Epithelial cell of esophagus (primary cell): ENCODE measurements at regions not wholly inside any gene's neighbourhood (a gene's known extent, or its start where the extent isn't known, plus 50 kb on each side); places are given as distances from the start of the nearest gene placed in this dataset.

Experiments used
- DNase-seq: peaks from one replicate; pipeline ENCODE4 v3.0.0; 2010; ENCODE audit warnings: low read depth
- H3K4me3 ChIP-seq: 2 replicates; pipeline ENCODE4 v1.5.1; 2011; ENCODE audit warnings: mild to moderate bottlenecking, low read length, control low read depth
- TF ChIP-seq, protein P1 (sequence below): IDR thresholded peaks from 2 replicates; pipeline ENCODE4 v1.5.1; 2011; ENCODE audit warnings: low read depth, mild to moderate bottlenecking, low read length, control low read depth, inconsistent platforms; ENCODE audit not compliant: insufficient read depth; ENCODE audit errors: missing control alignments

DNA sequence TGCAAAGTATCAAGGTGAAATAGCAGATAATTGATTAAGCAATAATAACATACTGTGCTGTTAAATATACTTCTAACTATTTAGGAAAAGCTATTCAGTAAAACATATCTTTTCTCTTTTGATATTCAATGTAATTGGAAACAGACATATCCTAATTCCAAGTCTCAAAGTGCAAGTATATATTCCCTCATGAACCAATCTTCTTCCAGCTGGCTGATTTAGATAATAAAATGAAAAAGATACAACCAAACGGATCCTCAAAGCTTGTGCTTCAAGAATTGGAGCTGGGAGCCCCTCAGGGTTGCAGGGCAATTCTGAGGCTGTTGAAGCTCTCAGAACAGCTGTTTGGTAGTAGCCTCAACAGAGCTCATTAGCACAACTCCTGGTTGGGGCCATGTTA, 236.6 kb downstream of the ZIC1 start:
- DNase-seq: no peak

DNA sequence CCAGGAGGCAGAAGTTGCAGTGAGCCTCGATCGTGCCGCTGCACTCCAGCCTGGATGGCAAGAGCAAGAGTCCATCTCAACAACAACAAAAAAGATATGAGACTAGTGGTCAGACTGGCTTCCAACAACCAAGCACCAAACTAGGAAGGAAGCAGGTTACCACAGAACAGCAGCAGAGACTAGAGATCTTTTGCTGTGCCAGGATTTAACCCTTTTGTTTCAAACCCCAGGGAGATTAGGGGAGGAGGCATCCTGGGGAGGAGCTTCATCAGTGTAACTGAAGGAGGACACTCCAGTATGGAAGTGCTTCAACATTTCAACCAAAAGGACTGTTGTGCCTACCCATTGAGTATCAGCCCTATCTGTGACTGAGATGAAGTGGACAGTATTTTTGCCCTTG, 240.3 kb downstream of the ZIC1 start:
- TF ChIP-seq, protein P1, sequence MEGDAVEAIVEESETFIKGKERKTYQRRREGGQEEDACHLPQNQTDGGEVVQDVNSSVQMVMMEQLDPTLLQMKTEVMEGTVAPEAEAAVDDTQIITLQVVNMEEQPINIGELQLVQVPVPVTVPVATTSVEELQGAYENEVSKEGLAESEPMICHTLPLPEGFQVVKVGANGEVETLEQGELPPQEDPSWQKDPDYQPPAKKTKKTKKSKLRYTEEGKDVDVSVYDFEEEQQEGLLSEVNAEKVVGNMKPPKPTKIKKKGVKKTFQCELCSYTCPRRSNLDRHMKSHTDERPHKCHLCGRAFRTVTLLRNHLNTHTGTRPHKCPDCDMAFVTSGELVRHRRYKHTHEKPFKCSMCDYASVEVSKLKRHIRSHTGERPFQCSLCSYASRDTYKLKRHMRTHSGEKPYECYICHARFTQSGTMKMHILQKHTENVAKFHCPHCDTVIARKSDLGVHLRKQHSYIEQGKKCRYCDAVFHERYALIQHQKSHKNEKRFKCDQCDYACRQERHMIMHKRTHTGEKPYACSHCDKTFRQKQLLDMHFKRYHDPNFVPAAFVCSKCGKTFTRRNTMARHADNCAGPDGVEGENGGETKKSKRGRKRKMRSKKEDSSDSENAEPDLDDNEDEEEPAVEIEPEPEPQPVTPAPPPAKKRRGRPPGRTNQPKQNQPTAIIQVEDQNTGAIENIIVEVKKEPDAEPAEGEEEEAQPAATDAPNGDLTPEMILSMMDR: no peak
- DNase-seq: no peak
- no peak overlapping the region for H3K4me3 ChIP-seq

More for the DNA sequence above, 236.6 kb downstream of the ZIC1 start:
- H3K4me3 ChIP-seq: no peak overlapping the region
- TF ChIP-seq, protein P1: no peak

DNA sequence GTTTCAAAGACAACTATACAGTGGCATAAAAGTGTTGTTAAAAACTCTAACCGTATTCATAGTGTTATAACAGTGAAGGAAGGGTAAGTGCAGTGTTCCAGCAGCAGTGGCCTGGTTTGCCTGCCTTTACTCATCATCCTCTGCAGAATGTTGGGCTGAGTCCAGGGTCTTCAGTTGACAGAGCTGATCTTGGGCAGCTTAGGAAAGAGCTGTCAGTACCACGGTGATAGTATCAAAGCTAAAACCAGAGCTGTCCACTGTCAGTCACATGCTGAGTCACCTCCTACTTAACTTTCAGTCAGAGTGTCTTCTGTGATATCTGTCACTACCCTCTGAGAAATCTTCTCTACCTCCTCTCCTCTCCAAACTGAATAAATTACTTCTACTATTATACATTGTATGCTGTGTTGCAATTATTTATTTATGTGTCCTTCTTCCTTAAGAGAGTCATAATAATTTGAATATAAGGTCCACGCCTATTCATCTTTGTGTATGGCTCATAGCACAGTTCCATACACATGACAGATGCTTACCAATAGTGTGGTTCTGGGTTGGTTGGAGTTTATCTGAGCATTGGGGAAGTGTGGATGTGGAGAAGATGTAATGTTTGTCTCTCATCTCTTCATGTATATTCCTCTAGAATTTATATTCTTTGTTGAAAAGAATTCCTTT, 242.1 kb downstream of the ZIC1 start:
- TF ChIP-seq, protein P1: no peak
- no peak overlapping the region for H3K4me3 ChIP-seq
- DNase-seq: no peak

DNA sequence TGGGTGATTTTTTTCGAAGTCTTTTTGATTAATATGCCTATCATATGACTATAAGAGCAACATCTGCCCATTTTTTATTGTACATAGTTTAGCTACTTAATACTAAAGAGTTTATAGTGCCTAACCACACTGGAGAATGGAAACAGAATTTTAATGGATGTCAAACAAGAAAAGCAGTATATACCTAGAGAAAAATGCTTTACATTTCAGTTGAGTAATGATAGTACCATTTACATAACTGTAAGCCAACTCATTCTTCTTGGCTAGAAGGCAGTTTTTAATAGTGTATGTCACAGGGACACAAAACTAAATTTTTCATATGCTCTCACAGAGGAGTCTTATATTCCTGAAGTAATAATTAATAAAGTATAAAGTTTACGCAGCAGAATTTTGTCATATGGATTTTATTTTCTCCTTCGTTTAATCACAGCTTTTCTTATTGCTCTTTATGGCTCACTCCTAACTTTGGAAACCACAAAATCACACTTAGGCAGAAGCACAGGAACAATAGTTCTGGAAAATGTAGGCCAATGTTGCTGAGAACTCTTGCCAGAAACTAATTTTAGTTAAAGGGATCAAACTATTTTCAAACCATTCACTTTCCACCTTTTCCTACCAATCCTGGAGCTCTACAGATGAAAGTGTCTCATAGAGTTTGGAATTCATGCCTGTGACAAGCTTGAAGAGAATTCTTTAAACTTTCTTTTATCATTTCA, 243.6 kb downstream of the ZIC1 start:
- no peak overlapping the region for H3K4me3 ChIP-seq
- DNase-seq: no peak
- TF ChIP-seq, protein P1: no peak

DNA sequence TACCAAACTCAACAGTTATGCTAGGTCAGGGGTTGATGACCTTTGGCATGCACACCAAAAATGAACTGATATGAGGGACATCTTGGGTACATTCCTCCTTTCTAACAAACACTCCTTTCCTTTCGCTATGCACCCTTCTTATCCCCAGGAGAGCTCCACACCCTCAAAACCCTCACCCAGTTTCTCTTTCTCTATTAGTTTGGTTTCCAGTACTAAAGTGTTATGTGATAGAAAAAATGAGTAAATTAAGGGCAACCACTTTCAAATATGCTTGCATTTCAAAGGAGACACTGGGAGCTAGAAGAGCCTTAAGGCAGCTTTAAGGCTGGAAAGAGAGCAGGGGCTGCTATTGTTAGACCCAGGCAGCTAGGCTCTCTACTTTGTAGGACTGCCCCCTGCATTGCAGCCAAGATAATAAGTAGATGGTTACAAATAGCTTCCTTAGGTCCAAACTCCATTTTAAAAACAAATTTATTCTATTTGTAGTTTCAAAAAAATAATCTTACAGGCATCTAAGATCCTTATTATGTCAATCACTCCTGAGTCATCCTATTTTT, 244.3 kb downstream of the ZIC1 start:
- H3K4me3 ChIP-seq: no peak overlapping the region

DNA sequence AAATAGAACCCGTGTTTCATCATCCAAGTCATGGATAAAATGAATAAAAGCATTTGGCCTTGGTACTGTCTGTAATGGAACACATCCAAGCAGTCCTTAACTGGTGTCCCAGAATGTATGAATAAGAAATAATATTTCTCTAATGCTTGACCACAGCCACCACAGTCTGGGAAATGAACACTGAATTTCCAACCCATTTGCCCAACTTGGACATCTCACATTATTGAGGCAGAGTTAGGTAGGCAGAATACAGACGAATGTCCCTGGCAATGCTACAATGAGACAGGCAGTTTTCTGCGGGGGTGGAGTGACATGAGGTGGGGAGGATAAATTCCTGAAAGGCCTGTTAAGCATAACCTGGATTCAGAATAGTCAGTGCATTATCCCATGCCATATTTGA, 245.7 kb downstream of the ZIC1 start:
- TF ChIP-seq, protein P1: no peak
- no peak for DNase-seq
- H3K4me3 ChIP-seq: no peak overlapping the region

More for the DNA sequence above, 244.3 kb downstream of the ZIC1 start:
- DNase-seq: no peak
- TF ChIP-seq, protein P1: no peak

DNA sequence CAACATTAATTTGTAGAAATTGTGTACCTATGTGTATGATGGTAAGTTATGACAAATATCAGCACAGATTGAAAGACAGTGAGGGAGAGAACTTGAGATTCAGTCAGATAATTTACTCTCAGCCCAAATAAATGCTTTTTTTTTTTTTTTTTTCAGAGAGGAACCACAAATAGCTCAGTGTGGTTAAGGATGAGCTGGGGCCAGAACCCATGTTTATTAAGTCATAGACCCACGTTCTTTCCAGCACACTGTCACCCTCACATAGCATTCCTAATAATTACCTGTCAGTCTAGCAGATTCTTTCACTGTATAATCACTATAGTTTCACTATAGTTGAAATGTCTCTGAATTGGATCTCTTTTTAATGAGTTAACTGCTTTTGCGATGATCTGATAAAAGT, 246.1 kb downstream of the ZIC1 start:
- DNase-seq: no peak
- TF ChIP-seq, protein P1: no peak
- H3K4me3 ChIP-seq: no peak overlapping the region
